ENCODE measurements at regions not wholly inside any gene's neighbourhood (a gene's known extent, or its start where the extent isn't known, plus 50 kb on each side); places are given as distances from the start of the nearest gene placed in this dataset.

DNA sequence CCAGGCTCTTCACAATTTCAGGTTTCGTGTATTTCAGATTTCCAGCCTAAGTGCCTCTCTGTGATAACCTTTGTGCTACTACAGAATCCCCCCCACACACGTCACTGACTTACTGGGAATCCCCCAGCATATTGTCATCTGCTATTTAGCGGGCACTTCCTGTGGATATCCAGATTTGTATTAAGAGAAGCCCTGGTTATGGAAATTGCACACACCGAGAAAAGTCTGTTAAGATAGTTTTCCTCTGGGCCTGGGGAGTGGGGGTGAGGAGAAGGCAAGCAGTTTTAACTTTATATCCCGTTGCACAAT lies 269.9 kb downstream of the MED10 start:
- Histone ChIP-seq H2BK20ac (ENCODE audit: low read length) (no peak overlapping the region), H3K4me1 (replicated peaks in 1 of 4; ENCODE audit: control insufficient read depth in 3 of 4, insufficient read depth in 4 of 4, low read length in 3 of 4) (peaks cover 0 to 7% (median 2%) of the 10 kb centered on the region in 4 experiments; a peak in 3 of 7 replicates), H2BK12ac (ENCODE audit: low read depth, low read length) (no peak overlapping the region), H2BK5ac (ENCODE audit: low read depth, low read length) (no peak overlapping the region), H2BK120ac (replicated peaks; ENCODE audit: low read depth, low read length) (no peak overlapping the region), H2AFZ (ENCODE audit: low read length) (no peak overlapping the region), H3K4me2 (ENCODE audit: insufficient read depth in 1 of 2, low read depth in 2 of 2, low read length in 2 of 2) (no peak overlapping the region), H2AK5ac (ENCODE audit: low read depth, low read length) (no peak overlapping the region), H4K20me1 (replicated peaks in 1 of 2; ENCODE audit: control insufficient read depth in 1 of 2, insufficient read depth in 2 of 2, low read length in 2 of 2) (no peaks in the 10 kb centered on the region), H3K23ac (ENCODE audit: insufficient read length) (no peak overlapping the region), H3K27ac (ENCODE audit: low read depth, low read length) (no peak overlapping the region), H3K18ac (ENCODE audit: extremely low read depth, low read length) (no peak overlapping the region), H3K9me3 (ENCODE audit: insufficient read depth in 2 of 2, low read depth in 1 of 2, low read length in 1 of 2) (no peaks in the 10 kb centered on the region), H3K79me2 (ENCODE audit: control insufficient read depth in 1 of 2, insufficient read depth in 2 of 2, low read length in 2 of 2) (no peaks in the 10 kb centered on the region), H3K9ac (replicated peaks in 1 of 4; ENCODE audit: extremely low read depth in 1 of 4, low read depth in 3 of 4, low read length in 3 of 4) (no peak overlapping the region), H3K79me1 (ENCODE audit: low read depth, low read length) (no peaks in the 10 kb centered on the region), H3K23me2 (ENCODE audit: low read depth, low read length) (no peaks in the 10 kb centered on the region), H3K4ac (replicated peaks; ENCODE audit: insufficient read length, low read depth, low read length) (no peak overlapping the region), H4K5ac (ENCODE audit: insufficient read length, low read depth, low read length) (no peak overlapping the region), H3K14ac (ENCODE audit: insufficient read length) (no peak overlapping the region), H3K36me3 (ENCODE audit: control insufficient read depth in 2 of 4, insufficient read depth in 4 of 4, low read length in 3 of 4) (no peaks in the 10 kb centered on the region), H3K27me3 (replicated peaks in 1 of 4; ENCODE audit: control insufficient read depth in 3 of 4, extremely low read depth in 1 of 4, insufficient read depth in 3 of 4, low read length in 3 of 4) (no peaks in the 10 kb centered on the region), H2BK15ac (ENCODE audit: low read length) (no peak overlapping the region), H3K4me3 (ENCODE audit: extremely low read depth in 1 of 4, insufficient read depth in 2 of 4, low read depth in 3 of 4, low read length in 4 of 4) (no peak overlapping the region), H3K56ac (replicated peaks; ENCODE audit: insufficient read length, low read depth, low read length) (no peak overlapping the region), H4K8ac (ENCODE audit: extremely low read depth, insufficient read depth, low read length) (no peak overlapping the region), H4K91ac (replicated peaks; ENCODE audit: insufficient read length, low read length) (no peak overlapping the region)
- no peak for TF ChIP-seq EGR1 (IDR thresholded peaks at IDR 0.05; ENCODE audit: borderline replicate concordance, low read depth, low read length)
- CTCF ChIA-PET (ENCODE audit: partially characterized antibody) = interaction anchor here (1.2 kb wide), 1 partner anchor 19 kb away, joined by 3 read pairs; no protein-coding TSS in a partner anchor
- WGBS, 2 experiments (ENCODE audit: extremely low coverage in 1 of 2, insufficient coverage in 1 of 2, insufficient read length in 1 of 2, insufficient replicate concordance in 2 of 2, low coverage in 1 of 2, low lambda C conversion rate in 2 of 2, missing lambda C conversion rate in 1 of 2) = 87% methylated on average over 5 of the region's 5 CpGs; no CpG with 5 or more reads in 1 of the 2 experiments
- POLR2A ChIA-PET (ENCODE audit: partially characterized antibody) = no interaction called here
- no peak for FAIRE-seq
- DNase-seq (ENCODE audit: low read depth in 1 of 2, low spot score in 2 of 2) = no peak

Measured in H1 (cell line).